ENCODE measurements at regions not wholly inside any gene's neighbourhood (a gene's known extent, or its start where the extent isn't known, plus 50 kb on each side); places are given as distances from the start of the nearest gene placed in this dataset.

DNA sequence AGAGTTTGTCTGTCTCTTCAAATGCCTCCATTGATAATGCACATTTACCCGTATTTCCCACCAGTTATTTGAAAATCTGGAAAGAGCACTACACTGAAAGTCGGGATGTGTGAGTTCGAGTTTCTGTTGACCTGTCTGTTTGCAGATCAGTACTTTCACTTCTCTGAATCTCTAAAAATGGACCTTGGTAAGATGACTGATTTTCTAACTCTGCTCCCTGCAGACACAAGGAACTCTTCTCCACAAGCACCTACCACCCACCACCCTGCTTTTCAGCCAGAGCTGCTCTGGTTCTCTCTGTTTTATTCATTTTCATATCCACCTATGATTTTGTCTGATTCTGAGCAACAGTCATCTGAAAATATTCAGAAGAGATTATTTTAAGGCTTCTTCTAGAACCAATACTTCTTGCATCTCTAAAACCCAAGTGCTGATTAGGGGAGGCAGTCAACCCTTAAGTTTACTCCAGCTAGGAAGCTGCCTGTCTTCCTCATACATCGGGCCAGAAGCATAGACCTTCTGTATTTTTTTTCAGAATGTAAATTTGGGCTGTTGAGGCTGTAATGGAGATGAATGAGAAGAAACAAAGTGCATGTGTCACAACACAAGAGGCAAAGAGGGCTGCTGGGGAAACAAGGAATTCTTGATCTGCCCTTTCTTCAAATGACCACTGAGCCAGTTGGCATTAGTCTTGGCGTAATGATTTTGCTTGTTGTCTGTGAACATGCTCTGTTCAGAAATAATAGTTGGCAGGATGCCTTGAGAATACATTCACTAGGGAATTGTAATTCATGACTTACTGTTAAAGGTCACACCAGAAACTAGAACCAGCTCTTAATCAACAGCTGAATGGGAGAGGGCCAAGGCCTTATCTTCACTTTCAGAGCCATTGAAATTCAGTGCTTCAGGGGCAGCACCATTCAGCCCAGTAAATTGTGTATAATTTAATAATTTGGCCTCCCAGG is 85.4 kb upstream of the MYLIP start (continued):
- TF ChIP-seq, protein P1, sequence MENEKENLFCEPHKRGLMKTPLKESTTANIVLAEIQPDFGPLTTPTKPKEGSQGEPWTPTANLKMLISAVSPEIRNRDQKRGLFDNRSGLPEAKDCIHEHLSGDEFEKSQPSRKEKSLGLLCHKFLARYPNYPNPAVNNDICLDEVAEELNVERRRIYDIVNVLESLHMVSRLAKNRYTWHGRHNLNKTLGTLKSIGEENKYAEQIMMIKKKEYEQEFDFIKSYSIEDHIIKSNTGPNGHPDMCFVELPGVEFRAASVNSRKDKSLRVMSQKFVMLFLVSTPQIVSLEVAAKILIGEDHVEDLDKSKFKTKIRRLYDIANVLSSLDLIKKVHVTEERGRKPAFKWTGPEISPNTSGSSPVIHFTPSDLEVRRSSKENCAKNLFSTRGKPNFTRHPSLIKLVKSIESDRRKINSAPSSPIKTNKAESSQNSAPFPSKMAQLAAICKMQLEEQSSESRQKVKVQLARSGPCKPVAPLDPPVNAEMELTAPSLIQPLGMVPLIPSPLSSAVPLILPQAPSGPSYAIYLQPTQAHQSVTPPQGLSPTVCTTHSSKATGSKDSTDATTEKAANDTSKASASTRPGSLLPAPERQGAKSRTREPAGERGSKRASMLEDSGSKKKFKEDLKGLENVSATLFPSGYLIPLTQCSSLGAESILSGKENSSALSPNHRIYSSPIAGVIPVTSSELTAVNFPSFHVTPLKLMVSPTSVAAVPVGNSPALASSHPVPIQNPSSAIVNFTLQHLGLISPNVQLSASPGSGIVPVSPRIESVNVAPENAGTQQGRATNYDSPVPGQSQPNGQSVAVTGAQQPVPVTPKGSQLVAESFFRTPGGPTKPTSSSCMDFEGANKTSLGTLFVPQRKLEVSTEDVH (IDR thresholded peaks at IDR 0.05; ENCODE audit: low read depth, partially characterized antibody): no peak
- TF ChIP-seq RBBP5 (conservative IDR thresholded peaks at IDR 0.05) (no peak), JUNB (IDR thresholded peaks at IDR 0.05) (peak; percentile 56), SRF (IDR thresholded peaks at IDR 0.05; ENCODE audit: low read depth in 2 of 2, low read length in 2 of 2) (no peak), FOXK2 (IDR thresholded peaks at IDR 0.05) (no peak), MTA3 (IDR thresholded peaks at IDR 0.05; ENCODE audit: borderline replicate concordance, low read length) (peak; percentile 43; the same call in 1 of the 2 replicates), E4F1 (IDR thresholded peaks at IDR 0.05; ENCODE audit: borderline replicate concordance, partially characterized antibody) (no peak), SMAD1 (IDR thresholded peaks at IDR 0.05; ENCODE audit: low read depth, partially characterized antibody) (no peak), SP1 (IDR thresholded peaks at IDR 0.05; ENCODE audit: low read depth, low read length) (no peak), ZSCAN29 (IDR thresholded peaks at IDR 0.05) (no peak), NFYB (IDR thresholded peaks at IDR 0.05; ENCODE audit: insufficient read depth, low read depth, low read length) (no peak), SMARCA5 (IDR thresholded peaks at IDR 0.05) (no peak), KDM1A (IDR thresholded peaks at IDR 0.05; ENCODE audit: borderline replicate concordance) (no peak), CHD1 (IDR thresholded peaks at IDR 0.05; ENCODE audit: low read depth, low read length) (no peak), SREBF2 (IDR thresholded peaks at IDR 0.05; ENCODE audit: low read length) (no peak), PAX5 (IDR thresholded peaks at IDR 0.05; ENCODE audit: borderline replicate concordance, low read depth, low read length) (0 out of 2 replicates have a peak, but pooled peaks have one; percentile 29), EED (IDR thresholded peaks at IDR 0.05; ENCODE audit: low read depth) (peak; percentile 84), NR2F1 (conservative IDR thresholded peaks at IDR 0.05) (peak; percentile 77; the same call in 1 of the 2 replicates), RCOR1 (conservative IDR thresholded peaks at IDR 0.05; ENCODE audit: low read depth, low read length) (0 out of 2 replicates have a peak, but pooled peaks have one; percentile 36), IKZF2 (IDR thresholded peaks at IDR 0.05) (peak; percentile 86 to 89), CBFB (IDR thresholded peaks at IDR 0.05; ENCODE audit: low read depth) (no peak), DPF2 (IDR thresholded peaks at IDR 0.05) (peak; percentile 71; the same call in 1 of the 2 replicates), CREM (IDR thresholded peaks at IDR 0.05; ENCODE audit: low read depth) (0 out of 2 replicates have a peak, but pooled peaks have one; percentile 36), IRF4 (IDR thresholded peaks at IDR 0.05; ENCODE audit: low read depth, low read length) (peak; percentile 80), TCF12 (IDR thresholded peaks at IDR 0.05; ENCODE audit: low read depth, low read length) (no peak)
- TF ChIP-seq, protein P2, sequence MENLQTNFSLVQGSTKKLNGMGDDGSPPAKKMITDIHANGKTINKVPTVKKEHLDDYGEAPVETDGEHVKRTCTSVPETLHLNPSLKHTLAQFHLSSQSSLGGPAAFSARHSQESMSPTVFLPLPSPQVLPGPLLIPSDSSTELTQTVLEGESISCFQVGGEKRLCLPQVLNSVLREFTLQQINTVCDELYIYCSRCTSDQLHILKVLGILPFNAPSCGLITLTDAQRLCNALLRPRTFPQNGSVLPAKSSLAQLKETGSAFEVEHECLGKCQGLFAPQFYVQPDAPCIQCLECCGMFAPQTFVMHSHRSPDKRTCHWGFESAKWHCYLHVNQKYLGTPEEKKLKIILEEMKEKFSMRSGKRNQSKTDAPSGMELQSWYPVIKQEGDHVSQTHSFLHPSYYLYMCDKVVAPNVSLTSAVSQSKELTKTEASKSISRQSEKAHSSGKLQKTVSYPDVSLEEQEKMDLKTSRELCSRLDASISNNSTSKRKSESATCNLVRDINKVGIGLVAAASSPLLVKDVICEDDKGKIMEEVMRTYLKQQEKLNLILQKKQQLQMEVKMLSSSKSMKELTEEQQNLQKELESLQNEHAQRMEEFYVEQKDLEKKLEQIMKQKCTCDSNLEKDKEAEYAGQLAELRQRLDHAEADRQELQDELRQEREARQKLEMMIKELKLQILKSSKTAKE (IDR thresholded peaks at IDR 0.05; ENCODE audit: low read depth, poor library complexity, severe bottlenecking): peak; percentile 76

All from GM12878 (cell line).